HL-60 (cell line): ENCODE measurements at regions not wholly inside any gene's neighbourhood (a gene's known extent, or its start where the extent isn't known, plus 50 kb on each side); places are given as distances from the start of the nearest gene placed in this dataset.

Experiments
- CTCF ChIP-seq: IDR thresholded peaks from one replicate; pipeline ENCODE4 v1.5.1; 2011; ENCODE audit warnings: low read length, control low read depth, inconsistent platforms; ENCODE audit not compliant: insufficient read depth
- POLR2AphosphoS5 ChIP-seq: IDR thresholded peaks from 2 replicates; pipeline ENCODE4 v1.6.1; 2012; ENCODE audit warnings: low read depth
- REST ChIP-seq: IDR thresholded peaks from 2 replicates; pipeline ENCODE4 v1.6.1; 2012; ENCODE audit warnings: low read depth; ENCODE audit not compliant: insufficient replicate concordance
- SPI1 ChIP-seq: IDR thresholded peaks from 2 replicates; pipeline ENCODE4 v1.6.1; 2012; ENCODE audit warnings: low read depth, mild to moderate bottlenecking, borderline replicate concordance

- TF ChIP-seq POLR2AphosphoS5 (no peak), CTCF (no peak), REST (no peak), SPI1 (no peak)
These were observed 63.1 kb upstream of the CACNA2D1 start for GRCh38 chr7:82506702-82507101.
